ENCODE measurements at regions not wholly inside any gene's neighbourhood (a gene's known extent, or its start where the extent isn't known, plus 50 kb on each side); places are given as distances from the start of the nearest gene placed in this dataset.

DNA sequence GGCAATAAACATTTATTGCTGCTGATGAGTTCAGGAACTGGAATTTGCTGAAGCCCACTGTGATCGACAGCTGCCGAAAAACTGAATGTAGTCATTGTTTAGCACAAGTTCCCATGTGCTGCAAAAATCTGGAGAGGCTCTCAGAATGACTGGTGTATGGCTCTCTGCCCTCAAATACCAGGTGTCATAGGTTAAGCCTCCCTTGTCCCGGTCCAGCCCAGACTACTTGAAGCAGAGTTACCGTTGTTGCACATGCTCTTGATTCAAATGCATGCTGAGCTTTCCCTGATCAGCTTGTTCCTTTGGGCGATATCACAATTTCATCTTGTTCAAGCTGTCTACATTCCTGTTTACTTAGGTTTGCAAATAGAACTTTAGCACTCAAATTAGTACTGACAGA lies 625.2 kb downstream of the CPS1 start:
- TF ChIP-seq, protein P1, sequence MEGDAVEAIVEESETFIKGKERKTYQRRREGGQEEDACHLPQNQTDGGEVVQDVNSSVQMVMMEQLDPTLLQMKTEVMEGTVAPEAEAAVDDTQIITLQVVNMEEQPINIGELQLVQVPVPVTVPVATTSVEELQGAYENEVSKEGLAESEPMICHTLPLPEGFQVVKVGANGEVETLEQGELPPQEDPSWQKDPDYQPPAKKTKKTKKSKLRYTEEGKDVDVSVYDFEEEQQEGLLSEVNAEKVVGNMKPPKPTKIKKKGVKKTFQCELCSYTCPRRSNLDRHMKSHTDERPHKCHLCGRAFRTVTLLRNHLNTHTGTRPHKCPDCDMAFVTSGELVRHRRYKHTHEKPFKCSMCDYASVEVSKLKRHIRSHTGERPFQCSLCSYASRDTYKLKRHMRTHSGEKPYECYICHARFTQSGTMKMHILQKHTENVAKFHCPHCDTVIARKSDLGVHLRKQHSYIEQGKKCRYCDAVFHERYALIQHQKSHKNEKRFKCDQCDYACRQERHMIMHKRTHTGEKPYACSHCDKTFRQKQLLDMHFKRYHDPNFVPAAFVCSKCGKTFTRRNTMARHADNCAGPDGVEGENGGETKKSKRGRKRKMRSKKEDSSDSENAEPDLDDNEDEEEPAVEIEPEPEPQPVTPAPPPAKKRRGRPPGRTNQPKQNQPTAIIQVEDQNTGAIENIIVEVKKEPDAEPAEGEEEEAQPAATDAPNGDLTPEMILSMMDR (conservative IDR thresholded peaks at IDR 0.05 in 1 of 2, IDR thresholded peaks at IDR 0.05 in 1 of 2; ENCODE audit: low read depth in 1 of 2, low read length in 2 of 2): no peak
- no peak for TF ChIP-seq EZH2 (IDR thresholded peaks at IDR 0.05; ENCODE audit: low read length, missing control alignments)
